ENCODE measurements at regions not wholly inside any gene's neighbourhood (a gene's known extent, or its start where the extent isn't known, plus 50 kb on each side); places are given as distances from the start of the nearest gene placed in this dataset.
A peak's percentile ranks its signal among the peaks of the same experiment; 100 is the strongest.
"Not testable (repeated sequence)": the region's sequence is repeated elsewhere in the genome, so short reads cannot be mapped to it uniquely, and the experiment has no call there.

- DNase-seq: peak; percentile 73 to 77
These were observed 59.0 kb upstream of the ZNF532 start for GRCh38 chr18:58805467-58806187.

DNA sequence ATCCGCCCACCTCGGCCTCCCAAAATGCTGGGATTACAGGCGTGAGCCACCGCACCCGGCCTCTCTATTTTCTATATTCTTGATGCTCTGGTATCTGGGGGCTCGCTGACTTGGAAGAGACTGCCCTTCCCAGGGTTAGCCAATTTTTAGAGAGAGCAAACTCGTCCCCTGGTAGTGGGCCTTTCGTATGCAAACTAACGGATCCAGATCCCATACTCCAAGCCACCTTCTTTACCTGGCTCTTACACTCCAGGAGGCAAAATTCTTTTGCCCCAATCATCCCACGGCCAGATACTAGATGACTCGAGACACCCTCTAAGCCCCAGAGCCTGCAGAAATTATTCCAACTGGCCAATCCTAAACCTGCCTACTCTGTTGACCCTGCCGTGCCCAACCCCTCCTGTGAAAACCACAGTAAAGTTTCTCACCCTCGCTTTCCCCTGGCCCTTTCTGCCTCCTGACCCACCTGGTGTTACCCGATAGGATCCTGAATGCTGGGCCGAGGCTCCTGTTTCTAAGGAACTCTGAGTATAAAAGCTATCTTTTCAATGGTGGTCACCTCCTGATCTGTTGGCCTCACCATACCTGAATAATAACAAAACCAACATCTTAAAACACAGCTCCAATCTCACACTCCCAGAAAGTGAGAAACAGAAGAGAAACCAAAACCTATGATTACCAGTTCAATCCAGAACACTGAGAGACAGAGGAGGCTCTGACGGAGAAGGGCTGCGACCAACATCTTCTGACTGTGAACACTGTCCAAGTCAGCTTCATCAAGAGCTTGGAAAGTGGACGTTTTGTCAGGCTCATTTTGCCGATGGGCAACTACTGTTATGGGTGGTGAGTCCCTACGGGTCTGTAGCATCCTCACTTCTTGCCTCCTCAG, 57.6 kb upstream of the ZNF532 start:
- DNase-seq: no peak

GRCh38 chr18:58807766-58808165, 56.9 kb upstream of the ZNF532 start:
- no peak for DNase-seq

DNA sequence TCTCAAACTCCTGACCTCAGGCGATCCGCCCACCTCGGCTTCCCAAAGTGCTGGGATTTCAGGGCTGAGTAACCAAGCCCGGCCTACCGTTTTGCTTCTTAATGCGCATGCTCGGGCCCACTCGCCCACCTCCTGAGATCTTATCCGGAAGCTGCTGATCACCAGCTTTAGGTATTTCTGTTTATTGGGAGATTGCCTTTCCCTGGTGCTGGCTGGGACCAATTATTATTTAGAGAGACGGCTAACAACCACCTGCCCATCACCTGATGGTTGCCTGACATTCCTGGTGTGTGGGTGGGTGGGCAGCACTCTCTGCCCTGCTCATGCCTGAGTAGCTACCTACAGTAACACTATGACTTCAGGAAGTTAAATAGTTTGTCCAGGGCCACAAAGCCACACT, 56.3 kb upstream of the ZNF532 start:
- no peak for DNase-seq

- not testable (repeated sequence) for DNase-seq
These were observed 52.8 kb upstream of the ZNF532 start for GRCh38 chr18:58811859-58812258.

DNA sequence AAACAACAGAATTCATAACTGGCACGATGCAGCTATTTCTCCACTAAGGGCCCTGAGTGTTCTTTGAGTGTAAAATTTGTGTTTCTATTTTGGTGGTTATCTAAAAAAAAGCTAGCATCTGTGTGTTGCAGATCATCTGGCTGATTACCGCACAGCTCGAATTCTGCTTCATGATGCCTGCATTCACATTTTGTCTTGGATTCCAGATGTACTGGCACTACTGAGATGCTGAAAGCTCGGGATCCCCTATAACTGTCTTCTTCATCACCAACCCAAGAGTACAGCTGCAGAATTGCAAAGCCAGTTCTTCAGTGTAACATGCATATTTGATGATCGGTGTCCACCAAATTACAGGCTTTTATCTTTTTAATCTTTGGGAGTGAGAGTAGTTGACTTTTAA, 51.6 kb upstream of the ZNF532 start:
- no peak for DNase-seq

- DNase-seq: no peak
These were observed 51.0 kb upstream of the ZNF532 start for GRCh38 chr18:58813561-58814225.

GRCh38 chr18:58814317-58814716, 50.4 kb upstream of the ZNF532 start:
- no peak for DNase-seq

Data from NCI-H526 (cell line).